Endothelial cell of umbilical vein (primary cell): ENCODE measurements at regions not wholly inside any gene's neighbourhood (a gene's known extent, or its start where the extent isn't known, plus 50 kb on each side); places are given as distances from the start of the nearest gene placed in this dataset.

Experiments
- BruUV-seq: library from RNA; stranded (reverse); fragments of 400-500 nt; replicated peaks from 2 replicates; lab custom pipeline; 2021; lab: Mats Ljungman, UMichigan
- CTCF ChIA-PET: fragments of 300-600, 350-600 bp; sonication (Branson Sonifier 250); formaldehyde crosslinking; loops from one replicate; lab custom pipeline; 2021; ENCODE audit warnings: antibody characterized with exemption, inconsistent platforms; lab: Charles Lee
- POLR2A ChIA-PET: fragments of 300-600, 350-600 bp; sonication (Branson Sonifier 250); formaldehyde crosslinking; loops from one replicate; lab custom pipeline; 2021; ENCODE audit warnings: antibody characterized with exemption, inconsistent platforms; lab: Charles Lee
- DNase-seq: peaks from one replicate; pipeline ENCODE4 v3.0.0-alpha.2; 2011; ENCODE audit warnings: low read depth, low spot score
- FAIRE-seq: peaks from 2 replicates; lab custom pipeline; 2011; peaks lifted over from hg19 to GRCh38; lab: Jason Lieb, UNC
- H2AFZ ChIP-seq: 2 replicates; pipeline ENCODE4 v1.6.0; 2012; ENCODE audit warnings: low read depth, low read length, control low read depth, inconsistent platforms
- H3K27ac ChIP-seq: 2 replicates; pipeline ENCODE4 v1.5.1; 2011; ENCODE audit warnings: low read depth, mild to moderate bottlenecking, control low read depth, low read length, moderate library complexity; ENCODE audit not compliant: insufficient read depth
- H3K27me3 ChIP-seq, 2 experiments: 2 replicates each; pipeline versions ENCODE4 v1.6.0 to v1.6.1; 2011; ENCODE audit warnings: low read length in 2 of 2, mixed read lengths in 1 of 2; ENCODE audit not compliant: control insufficient read depth in 2 of 2, insufficient read depth in 2 of 2
- H3K36me3 ChIP-seq, 2 experiments: 2 replicates in 1 of 2; 3 replicates in 1 of 2; pipeline ENCODE4 v1.5.1; 2011; ENCODE audit warnings: low read length in 2 of 2, mild to moderate bottlenecking in 1 of 2, moderate library complexity in 1 of 2; ENCODE audit not compliant: control insufficient read depth in 2 of 2, insufficient read depth in 2 of 2; ENCODE audit errors: extremely low read depth in 1 of 2
- H3K4me1 ChIP-seq: 3 replicates; pipeline ENCODE4 v1.5.1; 2011; ENCODE audit warnings: mild to moderate bottlenecking, low read length; ENCODE audit not compliant: control insufficient read depth, insufficient read depth; ENCODE audit errors: extremely low read depth
- H3K4me2 ChIP-seq: 2 replicates; pipeline ENCODE4 v1.6.1; 2011; ENCODE audit warnings: low read length, control low read depth, mixed read lengths; ENCODE audit not compliant: insufficient read depth
- H3K4me3 ChIP-seq, 3 experiments: fragments of 200-600 bp in 1 of 3; sonication (generic), shearing (Covaris generic) in 1 of 3; replicated peaks in 1 of 3; 2 replicates each; pipeline ENCODE4 v1.5.1; 2011 to 2016; ENCODE audit warnings: control low read depth in 3 of 3, low read length in 3 of 3, mild to moderate bottlenecking in 2 of 3, inconsistent platforms in 1 of 3, low read depth in 1 of 3, moderate library complexity in 1 of 3; ENCODE audit not compliant: insufficient read depth in 1 of 3
- H3K79me2 ChIP-seq: 2 replicates; pipeline ENCODE4 v1.6.0; 2012; ENCODE audit warnings: low read length, inconsistent platforms; ENCODE audit not compliant: control insufficient read depth, insufficient read depth
- H3K9ac ChIP-seq: replicated peaks from 2 replicates; pipeline ENCODE3; 2011; ENCODE audit warnings: low read length, control low read depth; ENCODE audit not compliant: insufficient read depth; ENCODE audit errors: extremely low read depth
- H3K9me1 ChIP-seq: replicated peaks from 3 replicates; pipeline ENCODE4 v1.6.0; 2011; ENCODE audit warnings: mild to moderate bottlenecking, low read length; ENCODE audit not compliant: control insufficient read depth, insufficient read depth; ENCODE audit errors: extremely low read depth
- H3K9me3 ChIP-seq: replicated peaks from 2 replicates; pipeline ENCODE4 v1.5.1; 2012; ENCODE audit warnings: low read length, inconsistent platforms; ENCODE audit not compliant: control insufficient read depth, insufficient read depth
- H4K20me1 ChIP-seq: replicated peaks from 2 replicates; pipeline ENCODE3; 2011; ENCODE audit warnings: mild to moderate bottlenecking, low read length; ENCODE audit not compliant: control insufficient read depth, insufficient read depth; ENCODE audit errors: extremely low read depth
- EZH2 ChIP-seq: IDR thresholded peaks from 2 replicates; pipeline ENCODE4 v1.6.1; 2012; ENCODE audit warnings: borderline replicate concordance, low read depth, mild to moderate bottlenecking, moderate library complexity, low read length, inconsistent platforms; ENCODE audit not compliant: severe bottlenecking
- FOS ChIP-seq: IDR thresholded peaks from 2 replicates; pipeline ENCODE4 v1.6.1; 2011; ENCODE audit warnings: mild to moderate bottlenecking, low read length, moderate library complexity, borderline replicate concordance; ENCODE audit not compliant: insufficient read depth
- GATA2 ChIP-seq: IDR thresholded peaks from 2 replicates; pipeline ENCODE4 v1.7.0; 2011; ENCODE audit warnings: low read depth, mild to moderate bottlenecking, moderate library complexity, mixed read lengths, low read length; ENCODE audit not compliant: insufficient read length, insufficient read depth
- JUN ChIP-seq: IDR thresholded peaks from 2 replicates; pipeline ENCODE4 v1.6.1; 2011; ENCODE audit warnings: borderline replicate concordance, low read depth; ENCODE audit not compliant: insufficient read length, insufficient read depth
- MYC ChIP-seq: IDR thresholded peaks from one replicate; pipeline ENCODE4 v1.6.1; 2011; ENCODE audit warnings: mild to moderate bottlenecking, low read depth, low read length
- POLR2A ChIP-seq: IDR thresholded peaks from 2 replicates; pipeline ENCODE4 v1.6.1; 2012; ENCODE audit warnings: low read depth, mild to moderate bottlenecking, control low read depth, low read length
- POLR2AphosphoS5 ChIP-seq: IDR thresholded peaks from 2 replicates; pipeline ENCODE4 v1.6.1; 2012; ENCODE audit warnings: low read depth, mild to moderate bottlenecking, control low read depth, low read length, moderate library complexity; ENCODE audit not compliant: insufficient read depth
- dilution Hi-C: fragments of 300-500 bp; cut with MboI; formaldehyde crosslinking; loops from one replicate; pipeline ENCODE4 v1.15.0; 2019; ENCODE audit warnings: low sequenced_read_pairs; ENCODE audit not compliant: extremely low pct_ligation_motif_present
- intact Hi-C: fragments of 100-400 bp; cut with micrococcal nuclease; formaldehyde crosslinking; loops from one replicate; pipeline ENCODE4 v1.10.0; 2022
- TF ChIP-seq, protein P1 (sequence below): IDR thresholded peaks from 2 replicates; pipeline ENCODE4 v1.6.1; 2011; ENCODE audit not compliant: insufficient read depth, insufficient read length
- TF ChIP-seq, protein P2 (sequence below), 2 donors: IDR thresholded peaks; 1 replicate in 1 of 2; 2 replicates in 1 of 2; pipeline ENCODE4 v1.5.1; 2011; ENCODE audit warnings: low read length in 2 of 2, mild to moderate bottlenecking in 2 of 2, moderate library complexity in 2 of 2, control low read depth in 1 of 2, inconsistent platforms in 1 of 2, low read depth in 1 of 2; ENCODE audit not compliant: insufficient read depth in 1 of 2; ENCODE audit errors: extremely low read depth in 1 of 2

DNA sequence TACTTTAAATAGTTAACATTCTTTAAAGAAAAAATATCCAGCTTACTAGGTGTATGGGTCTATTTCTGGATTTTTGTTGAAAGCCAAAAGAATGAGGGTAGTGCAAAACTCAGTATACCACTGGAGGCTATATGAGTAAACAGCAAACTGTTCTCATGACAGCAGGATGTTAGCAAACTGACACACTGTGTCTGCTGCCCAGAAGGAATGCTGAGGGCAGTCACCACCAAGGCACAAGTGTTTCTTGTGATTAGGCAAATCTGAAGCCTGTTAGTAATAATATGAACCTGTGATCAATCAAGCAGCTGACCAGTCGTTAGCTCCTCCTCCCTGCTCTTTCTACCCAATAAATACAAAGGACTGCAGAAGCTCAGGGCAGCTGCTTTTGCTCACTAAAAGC, 50.5 kb upstream of the SULT1C3 start:
- Histone ChIP-seq H4K20me1 (no peaks in the 10 kb centered on the region), H3K27ac (no peak overlapping the region), H3K36me3 (no peaks in the 10 kb centered on the region), H3K4me2 (no peak overlapping the region), H3K79me2 (no peaks in the 10 kb centered on the region), H2AFZ (no peak overlapping the region), H3K9me3 (no peaks in the 10 kb centered on the region), H3K9me1 (no peaks in the 10 kb centered on the region), H3K4me3 (no peak overlapping the region), H3K9ac (no peak overlapping the region), H3K27me3 (no peaks in the 10 kb centered on the region), H3K4me1 (no peaks in the 10 kb centered on the region)
- DNase-seq: no peak
- BruUV-seq: no TSS peak
- dilution Hi-C loops (no loop called here), intact Hi-C loops (no loop called here)
- TF ChIP-seq GATA2 (no peak), MYC (no peak), POLR2A (no peak), FOS (no peak), POLR2AphosphoS5 (no peak), EZH2 (no peak), JUN (no peak)
- TF ChIP-seq, protein P1, sequence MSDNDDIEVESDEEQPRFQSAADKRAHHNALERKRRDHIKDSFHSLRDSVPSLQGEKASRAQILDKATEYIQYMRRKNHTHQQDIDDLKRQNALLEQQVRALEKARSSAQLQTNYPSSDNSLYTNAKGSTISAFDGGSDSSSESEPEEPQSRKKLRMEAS: no peak
- TF ChIP-seq, protein P2, sequence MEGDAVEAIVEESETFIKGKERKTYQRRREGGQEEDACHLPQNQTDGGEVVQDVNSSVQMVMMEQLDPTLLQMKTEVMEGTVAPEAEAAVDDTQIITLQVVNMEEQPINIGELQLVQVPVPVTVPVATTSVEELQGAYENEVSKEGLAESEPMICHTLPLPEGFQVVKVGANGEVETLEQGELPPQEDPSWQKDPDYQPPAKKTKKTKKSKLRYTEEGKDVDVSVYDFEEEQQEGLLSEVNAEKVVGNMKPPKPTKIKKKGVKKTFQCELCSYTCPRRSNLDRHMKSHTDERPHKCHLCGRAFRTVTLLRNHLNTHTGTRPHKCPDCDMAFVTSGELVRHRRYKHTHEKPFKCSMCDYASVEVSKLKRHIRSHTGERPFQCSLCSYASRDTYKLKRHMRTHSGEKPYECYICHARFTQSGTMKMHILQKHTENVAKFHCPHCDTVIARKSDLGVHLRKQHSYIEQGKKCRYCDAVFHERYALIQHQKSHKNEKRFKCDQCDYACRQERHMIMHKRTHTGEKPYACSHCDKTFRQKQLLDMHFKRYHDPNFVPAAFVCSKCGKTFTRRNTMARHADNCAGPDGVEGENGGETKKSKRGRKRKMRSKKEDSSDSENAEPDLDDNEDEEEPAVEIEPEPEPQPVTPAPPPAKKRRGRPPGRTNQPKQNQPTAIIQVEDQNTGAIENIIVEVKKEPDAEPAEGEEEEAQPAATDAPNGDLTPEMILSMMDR (IDR thresholded peaks at IDR 0.05; ENCODE audit: extremely low read depth in 1 of 2, insufficient read depth in 1 of 2, low read depth in 1 of 2, low read length in 2 of 2): no peak
- POLR2A ChIA-PET: no interaction called here
- FAIRE-seq: no peak
- CTCF ChIA-PET: no interaction called here
